Fibroblast of lung (primary cell): ENCODE measurements at regions not wholly inside any gene's neighbourhood (a gene's known extent, or its start where the extent isn't known, plus 50 kb on each side); places are given as distances from the start of the nearest gene placed in this dataset.

ENCODE experiments used
- EZH2 ChIP-seq: IDR thresholded peaks from 2 replicates; pipeline ENCODE4 v1.5.1; 2012; ENCODE audit warnings: low read length, control low read depth, mild to moderate bottlenecking; ENCODE audit errors: missing control alignments
- TF ChIP-seq, protein P1 (sequence below), 2 donors: IDR thresholded peaks in 1 of 2; conservative IDR thresholded peaks in 1 of 2; 1 replicate in 1 of 2; 2 replicates in 1 of 2; pipeline ENCODE4 v1.5.1; 2011 to 2012; ENCODE audit warnings: low read length in 2 of 2, control low read depth in 1 of 2, inconsistent platforms in 1 of 2, low read depth in 1 of 2, mild to moderate bottlenecking in 1 of 2

- TF ChIP-seq, protein P1, sequence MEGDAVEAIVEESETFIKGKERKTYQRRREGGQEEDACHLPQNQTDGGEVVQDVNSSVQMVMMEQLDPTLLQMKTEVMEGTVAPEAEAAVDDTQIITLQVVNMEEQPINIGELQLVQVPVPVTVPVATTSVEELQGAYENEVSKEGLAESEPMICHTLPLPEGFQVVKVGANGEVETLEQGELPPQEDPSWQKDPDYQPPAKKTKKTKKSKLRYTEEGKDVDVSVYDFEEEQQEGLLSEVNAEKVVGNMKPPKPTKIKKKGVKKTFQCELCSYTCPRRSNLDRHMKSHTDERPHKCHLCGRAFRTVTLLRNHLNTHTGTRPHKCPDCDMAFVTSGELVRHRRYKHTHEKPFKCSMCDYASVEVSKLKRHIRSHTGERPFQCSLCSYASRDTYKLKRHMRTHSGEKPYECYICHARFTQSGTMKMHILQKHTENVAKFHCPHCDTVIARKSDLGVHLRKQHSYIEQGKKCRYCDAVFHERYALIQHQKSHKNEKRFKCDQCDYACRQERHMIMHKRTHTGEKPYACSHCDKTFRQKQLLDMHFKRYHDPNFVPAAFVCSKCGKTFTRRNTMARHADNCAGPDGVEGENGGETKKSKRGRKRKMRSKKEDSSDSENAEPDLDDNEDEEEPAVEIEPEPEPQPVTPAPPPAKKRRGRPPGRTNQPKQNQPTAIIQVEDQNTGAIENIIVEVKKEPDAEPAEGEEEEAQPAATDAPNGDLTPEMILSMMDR (conservative IDR thresholded peaks at IDR 0.05 in 1 of 2, IDR thresholded peaks at IDR 0.05 in 1 of 2; ENCODE audit: low read depth in 1 of 2, low read length in 2 of 2): no peak
- TF ChIP-seq EZH2: no peak
Measured at GRCh38 chr3:193872265-193872753, 263.6 kb upstream of the HES1 start.
